K562 (cell line): ENCODE measurements at regions not wholly inside any gene's neighbourhood (a gene's known extent, or its start where the extent isn't known, plus 50 kb on each side); places are given as distances from the start of the nearest gene placed in this dataset.

Experiments used
- ATAC-seq: fragments of 200-7000 bp; cut with Tn5 transposase; 3 replicates; pipeline ENCODE4 v1.9.1; 2020; ENCODE audit warnings: moderate library complexity
- BruUV-seq: library from RNA; stranded (reverse); fragments of 400-500 nt; replicated peaks from 2 replicates; lab custom pipeline; 2021; lab: Mats Ljungman, UMichigan
- CTCF ChIA-PET: fragments of 300-600 bp; formaldehyde crosslinking; extraction: SDS; loops from one replicate; lab custom pipeline; 2021; ENCODE audit warnings: low intra/inter-chr PET ratio; lab: Yijun Ruan, JAX
- POLR2A ChIA-PET: fragments of 300-600, 350-650 bp; sonication (Branson Sonifier 250); formaldehyde crosslinking; extraction: SDS; loops from one replicate; lab custom pipeline; 2021; ENCODE audit warnings: antibody characterized with exemption, inconsistent platforms; lab: Yijun Ruan, JAX
- DNase-seq, 4 experiments: peaks; one replicate each; pipeline versions ENCODE4 v3.0.0 to v3.0.0-alpha.2; 2011 to 2018; ENCODE audit warnings: low spot score in 3 of 4, mixed read lengths in 3 of 4; ENCODE audit errors: extremely low read depth in 1 of 4
- FAIRE-seq: peaks from 2 replicates; lab custom pipeline; 2011; peaks lifted over from hg19 to GRCh38; lab: Jason Lieb, UNC
- H2AFZ ChIP-seq: 2 replicates; pipeline ENCODE4 v1.6.0; 2011; ENCODE audit warnings: low read depth, low read length, control low read depth, inconsistent platforms
- H3K27ac ChIP-seq: fragments of 200-600 bp; 3 replicates; pipeline ENCODE4 v1.8.0; 2011; ENCODE audit warnings: low read depth, mild to moderate bottlenecking, control low read depth, inconsistent platforms, low read length, moderate library complexity, mixed read lengths; ENCODE audit errors: extremely low read depth
- H3K27me3 ChIP-seq, 2 experiments: fragments of 300-600 bp in 1 of 2; 2 replicates in 1 of 2; 3 replicates in 1 of 2; pipeline versions ENCODE4 v1.6.0 to v1.8.0; 2011; ENCODE audit warnings: inconsistent platforms in 2 of 2, low read length in 2 of 2, mild to moderate bottlenecking in 1 of 2, mixed read lengths in 1 of 2, moderate library complexity in 1 of 2; ENCODE audit not compliant: control insufficient read depth in 2 of 2, insufficient read depth in 2 of 2
- H3K36me3 ChIP-seq: fragments of 300-600 bp; 3 replicates; pipeline ENCODE4 v1.8.0; 2011; ENCODE audit warnings: mild to moderate bottlenecking, low read length, inconsistent platforms; ENCODE audit not compliant: control insufficient read depth, insufficient read depth
- H3K4me1 ChIP-seq, 2 experiments: fragments of 200-600 bp in 1 of 2; replicated peaks in 1 of 2; 2 replicates in 1 of 2; 3 replicates in 1 of 2; pipeline versions ENCODE4 v1.5.1 to v1.8.0; 2011; ENCODE audit warnings: inconsistent platforms in 2 of 2, low read length in 2 of 2, mild to moderate bottlenecking in 1 of 2, mixed read lengths in 1 of 2, moderate library complexity in 1 of 2; ENCODE audit not compliant: control insufficient read depth in 2 of 2, insufficient read depth in 2 of 2
- H3K4me2 ChIP-seq: 2 replicates; pipeline ENCODE4 v1.6.1; 2011; ENCODE audit warnings: low read length, control low read depth, inconsistent platforms, mixed read lengths; ENCODE audit not compliant: insufficient read depth
- H3K4me3 ChIP-seq: fragments of 200-600 bp; sonication (generic), shearing (Covaris generic); 2 replicates; pipeline ENCODE4 v1.5.1; 2016; ENCODE audit warnings: control low read depth, inconsistent platforms
- H3K79me2 ChIP-seq: fragments of 200-600 bp; 3 replicates; pipeline ENCODE4 v1.8.0; 2011; ENCODE audit warnings: low read length, inconsistent platforms; ENCODE audit not compliant: control insufficient read depth, insufficient read depth
- H3K9ac ChIP-seq, 2 experiments: 2 replicates each; pipeline versions ENCODE4 v1.6.0 to v1.6.1; 2011; ENCODE audit warnings: low read depth in 2 of 2, low read length in 2 of 2, control low read depth in 1 of 2, inconsistent platforms in 1 of 2, mild to moderate bottlenecking in 1 of 2, mixed read lengths in 1 of 2; ENCODE audit not compliant: insufficient read depth in 1 of 2
- H3K9me1 ChIP-seq: one replicate; pipeline ENCODE4 v1.6.0; 2011; ENCODE audit warnings: inconsistent platforms, mild to moderate bottlenecking, low read length, moderate library complexity; ENCODE audit not compliant: control insufficient read depth, insufficient read depth
- H3K9me3 ChIP-seq: replicated peaks from 2 replicates; pipeline ENCODE4 v1.5.1; 2011; ENCODE audit warnings: low read depth, low read length, inconsistent platforms; ENCODE audit not compliant: control insufficient read depth, insufficient read depth
- H4K20me1 ChIP-seq: replicated peaks from 2 replicates; pipeline ENCODE4 v1.6.1; 2011; ENCODE audit warnings: low read length, inconsistent platforms, mixed read lengths; ENCODE audit not compliant: control insufficient read depth, insufficient read depth
- C11orf30 ChIP-seq: fragments of 450-650 bp; IDR thresholded peaks from 2 replicates; pipeline ENCODE4 v1.6.1; 2016; ENCODE audit warnings: low read depth, mild to moderate bottlenecking
- MAFF ChIP-seq: IDR thresholded peaks from 2 replicates; pipeline ENCODE4 v1.6.1; 2012; ENCODE audit warnings: low read length, improper control_type of control experiment
- MAFG ChIP-seq: fragments of 450-650 bp; conservative IDR thresholded peaks from 2 replicates; pipeline ENCODE4 v1.6.1; 2016; ENCODE audit warnings: missing genetic modification characterization, missing compliant biosample characterization
- MAFK ChIP-seq: IDR thresholded peaks from 2 replicates; pipeline ENCODE4 v1.6.1; 2011; ENCODE audit warnings: low read length, improper control_type of control experiment
- MEF2D ChIP-seq: conservative IDR thresholded peaks from 2 replicates; pipeline ENCODE4 v1.6.1; 2016; ENCODE audit warnings: low read depth, missing genetic modification characterization, missing compliant biosample characterization
- ZNF316 ChIP-seq: fragments of 450-650 bp; IDR thresholded peaks from 2 replicates; pipeline ENCODE4 v1.6.1; 2016
- ZNF586 ChIP-seq: fragments of 450-650 bp; formaldehyde crosslinking; conservative IDR thresholded peaks from 2 replicates; pipeline ENCODE4 v1.4.0; 2020; ENCODE audit warnings: mild to moderate bottlenecking, moderate library complexity
- ZNF699 ChIP-seq: fragments of 250-450 bp; sonication (Bioruptor Pico); IDR thresholded peaks from 2 replicates; pipeline ENCODE4 v1.8.0; 2021; ENCODE audit warnings: mild to moderate bottlenecking, moderate library complexity; ENCODE audit not compliant: insufficient replicate concordance
- whole genome bisulfite sequencing: fragments of 100-300 bp; shearing (Covaris generic); methylation state at CpG from one replicate; pipeline ENCODE4 v1.1.6; 2016; ENCODE audit warnings: low coverage, mixed read lengths; ENCODE audit not compliant: insufficient coverage; ENCODE audit errors: missing lambda C conversion rate; 5-methylcytosine and 5-hydroxymethylcytosine counted together
- in situ Hi-C: fragments of 300-500 bp; cut with MboI; formaldehyde crosslinking; loops from 4 replicates; pipeline ENCODE4 v1.15.0; 2018; ENCODE audit warnings: inconsistent platforms, mixed read lengths
- intact Hi-C: fragments of 100-400 bp; cut with micrococcal nuclease; formaldehyde crosslinking; loops from 2 replicates; pipeline ENCODE4 v1.14.2; 2022
- TF ChIP-seq, protein P1 (sequence below): fragments of 450-650 bp; IDR thresholded peaks from 2 replicates; pipeline ENCODE4 v1.6.1; 2016; ENCODE audit warnings: missing biosample characterization, missing genetic modification characterization

DNA sequence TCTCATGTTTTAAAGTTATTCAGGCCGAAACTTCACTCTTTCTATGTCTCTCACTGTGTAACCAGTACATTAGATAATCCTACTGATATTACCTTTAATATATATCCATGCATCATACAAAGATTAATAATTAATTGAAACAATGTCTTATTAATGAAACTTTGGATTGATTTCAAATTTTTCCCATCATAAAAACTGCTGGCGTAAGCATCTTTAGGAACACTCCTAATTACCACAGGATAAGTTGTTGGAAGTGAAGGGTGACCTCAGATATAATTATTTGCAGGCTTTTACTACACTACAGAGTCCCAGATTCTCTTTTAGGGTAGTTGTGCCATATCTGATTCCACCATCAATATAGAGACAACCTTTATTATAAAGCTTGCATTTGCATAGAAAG lies 181.3 kb upstream of the SFRP2 start:
- Histone ChIP-seq H3K9me3 (no peaks in the 10 kb centered on the region), H3K79me2 (no peaks in the 10 kb centered on the region), H4K20me1 (no peaks in the 10 kb centered on the region), H3K4me2 (no peak overlapping the region), H2AFZ (no peak overlapping the region), H3K36me3 (no peaks in the 10 kb centered on the region), H3K4me3 (no peak overlapping the region), H3K4me1 (no peaks in the 10 kb centered on the region), H3K27me3 (no peaks in the 10 kb centered on the region), H3K9me1 (no peaks in the 10 kb centered on the region), H3K9ac (no peak overlapping the region), H3K27ac (no peak overlapping the region)
- WGBS = 0% methylated on average over 2 of the region's 2 CpGs
- CTCF ChIA-PET = no interaction called here
- BruUV-seq = no TSS peak
- POLR2A ChIA-PET = no interaction called here
- no peak for DNase-seq
- no peak for ATAC-seq
- intact Hi-C loops = no loop called here
- in situ Hi-C loops = no loop called here
- TF ChIP-seq MAFF = peak; percentile 68
- no peak for TF ChIP-seq ZNF699 (CRISPR knock-in tag)
- peak; percentile 20; the same call in 1 of the 2 replicates for TF ChIP-seq MAFG (tag)
- no peak for TF ChIP-seq MEF2D (tag)
- 0 out of 2 replicates have a peak, but pooled peaks have one; percentile 34 for TF ChIP-seq C11orf30
- TF ChIP-seq, protein P1, sequence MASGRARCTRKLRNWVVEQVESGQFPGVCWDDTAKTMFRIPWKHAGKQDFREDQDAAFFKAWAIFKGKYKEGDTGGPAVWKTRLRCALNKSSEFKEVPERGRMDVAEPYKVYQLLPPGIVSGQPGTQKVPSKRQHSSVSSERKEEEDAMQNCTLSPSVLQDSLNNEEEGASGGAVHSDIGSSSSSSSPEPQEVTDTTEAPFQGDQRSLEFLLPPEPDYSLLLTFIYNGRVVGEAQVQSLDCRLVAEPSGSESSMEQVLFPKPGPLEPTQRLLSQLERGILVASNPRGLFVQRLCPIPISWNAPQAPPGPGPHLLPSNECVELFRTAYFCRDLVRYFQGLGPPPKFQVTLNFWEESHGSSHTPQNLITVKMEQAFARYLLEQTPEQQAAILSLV = no peak
- TF ChIP-seq MAFK = peak; percentile 61
- TF ChIP-seq ZNF316 = peak; percentile 35
- TF ChIP-seq ZNF586 = no peak
- FAIRE-seq = no peak
